AG09309 (cell line): ENCODE measurements at regions not wholly inside any gene's neighbourhood (a gene's known extent, or its start where the extent isn't known, plus 50 kb on each side); places are given as distances from the start of the nearest gene placed in this dataset.

ENCODE experiments used
- DNase-seq: peaks from one replicate; pipeline ENCODE4 v3.0.0-alpha.2; 2010; ENCODE audit warnings: low read depth
- H3K4me3 ChIP-seq: 2 replicates; pipeline ENCODE4 v1.5.1; 2011; ENCODE audit warnings: mild to moderate bottlenecking, low read depth, low read length, moderate library complexity; ENCODE audit not compliant: control insufficient read depth
- TF ChIP-seq, protein P1 (sequence below): IDR thresholded peaks from 2 replicates; pipeline ENCODE4 v1.5.1; 2011; ENCODE audit warnings: mild to moderate bottlenecking, low read depth, low read length, inconsistent platforms; ENCODE audit not compliant: insufficient read depth, control insufficient read depth; ENCODE audit errors: missing control alignments

DNA sequence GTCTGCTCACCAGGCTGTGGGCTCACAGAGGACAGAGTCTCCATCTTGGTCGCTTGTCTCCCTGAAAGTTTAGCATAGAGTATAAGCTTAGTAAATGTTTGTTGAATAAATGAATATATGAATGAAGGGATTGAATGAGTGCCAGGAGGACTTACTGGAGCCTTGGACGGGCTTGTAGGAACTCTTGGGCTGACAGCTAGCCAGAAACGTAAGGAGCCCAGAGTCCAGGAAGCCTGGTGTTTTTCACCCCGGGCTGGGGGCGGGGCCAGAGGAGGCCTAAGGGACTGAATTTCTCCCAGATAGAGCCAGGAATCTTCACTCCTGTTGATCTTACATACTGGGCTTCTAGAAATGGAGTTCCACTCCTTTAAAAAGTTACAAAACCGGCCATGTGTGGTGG, 68.5 kb upstream of the SRSF6 start:
- DNase-seq, result no peak
- TF ChIP-seq, protein P1, sequence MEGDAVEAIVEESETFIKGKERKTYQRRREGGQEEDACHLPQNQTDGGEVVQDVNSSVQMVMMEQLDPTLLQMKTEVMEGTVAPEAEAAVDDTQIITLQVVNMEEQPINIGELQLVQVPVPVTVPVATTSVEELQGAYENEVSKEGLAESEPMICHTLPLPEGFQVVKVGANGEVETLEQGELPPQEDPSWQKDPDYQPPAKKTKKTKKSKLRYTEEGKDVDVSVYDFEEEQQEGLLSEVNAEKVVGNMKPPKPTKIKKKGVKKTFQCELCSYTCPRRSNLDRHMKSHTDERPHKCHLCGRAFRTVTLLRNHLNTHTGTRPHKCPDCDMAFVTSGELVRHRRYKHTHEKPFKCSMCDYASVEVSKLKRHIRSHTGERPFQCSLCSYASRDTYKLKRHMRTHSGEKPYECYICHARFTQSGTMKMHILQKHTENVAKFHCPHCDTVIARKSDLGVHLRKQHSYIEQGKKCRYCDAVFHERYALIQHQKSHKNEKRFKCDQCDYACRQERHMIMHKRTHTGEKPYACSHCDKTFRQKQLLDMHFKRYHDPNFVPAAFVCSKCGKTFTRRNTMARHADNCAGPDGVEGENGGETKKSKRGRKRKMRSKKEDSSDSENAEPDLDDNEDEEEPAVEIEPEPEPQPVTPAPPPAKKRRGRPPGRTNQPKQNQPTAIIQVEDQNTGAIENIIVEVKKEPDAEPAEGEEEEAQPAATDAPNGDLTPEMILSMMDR, result no peak
- H3K4me3 ChIP-seq, result no peak overlapping the region

GRCh38 chr20:43388268-43389002, 69.3 kb upstream of the SRSF6 start:
- DNase-seq, result no peak
- no peak overlapping the region for H3K4me3 ChIP-seq
- TF ChIP-seq, protein P1, result no peak

- DNase-seq, result no peak
- H3K4me3 ChIP-seq, result no peak overlapping the region
- TF ChIP-seq, protein P1, result no peak
These were observed 70.0 kb upstream of the SRSF6 start for GRCh38 chr20:43387737-43388136.

GRCh38 chr20:43386878-43387277, 70.8 kb upstream of the SRSF6 start:
- H3K4me3 ChIP-seq, result no peak overlapping the region
- TF ChIP-seq, protein P1, result no peak
- DNase-seq, result no peak

DNA sequence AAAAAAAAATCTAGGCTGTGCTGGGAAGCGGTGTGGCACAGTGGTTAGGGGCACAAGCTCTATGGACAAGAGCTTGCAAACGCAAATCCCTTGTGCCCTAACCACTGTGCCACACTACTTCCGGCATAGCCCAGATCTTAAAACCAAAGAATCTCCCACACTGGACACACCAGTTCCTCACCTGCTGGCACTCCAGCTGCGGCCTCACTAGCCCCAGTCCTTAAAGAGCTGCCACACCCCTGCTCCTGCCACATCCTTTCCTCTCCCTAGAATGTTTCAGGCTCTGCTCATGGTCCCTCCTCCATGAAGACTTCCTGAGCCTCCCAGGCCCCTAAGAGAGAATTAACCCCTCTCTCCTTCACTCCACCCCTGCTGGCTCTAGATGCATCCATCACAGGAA, 71.8 kb upstream of the SRSF6 start:
- no peak for DNase-seq
- no peak overlapping the region for H3K4me3 ChIP-seq
- TF ChIP-seq, protein P1, result no peak

DNA sequence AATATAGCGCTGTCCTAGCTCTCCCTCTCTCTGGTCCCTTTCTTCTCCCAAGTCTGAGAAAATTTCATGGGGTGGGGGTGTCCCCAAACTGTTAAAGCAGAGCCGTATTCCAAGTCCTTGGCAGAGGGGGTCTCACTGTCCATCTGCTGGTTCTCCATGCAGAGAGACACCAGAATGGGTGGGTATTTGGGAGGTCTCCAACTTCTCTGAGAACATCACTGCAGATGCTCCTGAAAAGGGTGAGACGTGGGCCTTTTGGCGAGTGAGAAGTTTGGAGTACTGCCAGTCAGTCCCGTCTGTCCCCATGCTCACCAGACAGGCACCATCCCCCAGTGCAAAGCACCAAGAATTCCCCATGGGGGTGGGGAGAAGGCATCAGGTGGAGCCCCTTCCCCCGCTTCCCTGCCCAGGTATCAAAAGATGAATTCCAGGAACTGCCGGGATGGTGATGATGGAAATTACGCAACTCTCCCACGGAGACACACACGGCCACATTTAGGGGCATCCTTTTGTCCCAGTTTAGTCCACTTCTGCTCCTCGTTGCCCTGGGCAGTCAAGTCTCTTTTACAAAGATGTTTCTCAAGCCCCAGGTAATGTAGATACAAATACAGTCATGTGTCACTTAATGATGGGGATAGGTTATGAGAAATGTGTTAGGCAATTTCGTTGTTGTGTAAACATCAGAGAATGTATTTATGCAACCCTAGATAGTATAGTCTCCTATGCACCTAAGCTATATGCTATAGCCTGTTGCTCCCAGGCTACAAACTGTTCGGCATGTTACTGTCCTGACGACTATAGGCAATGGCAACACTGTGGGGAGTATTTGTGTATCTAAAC, 73.4 kb upstream of the SRSF6 start:
- no peak for DNase-seq
- TF ChIP-seq, protein P1, result no peak
- H3K4me3 ChIP-seq, result no peak overlapping the region
